ENCODE measurements at regions not wholly inside any gene's neighbourhood (a gene's known extent, or its start where the extent isn't known, plus 50 kb on each side); places are given as distances from the start of the nearest gene placed in this dataset.

- Histone ChIP-seq H4K20me1 (ENCODE audit: insufficient read depth) (no peaks in the 10 kb centered on the region), H3K27ac (no peak overlapping the region), H3K27me3 (ENCODE audit: insufficient read depth, low read depth) (no peaks in the 10 kb centered on the region), H3K4me2 (no peak overlapping the region), H3K36me3 (ENCODE audit: insufficient read depth) (no peaks in the 10 kb centered on the region), H3K79me2 (ENCODE audit: insufficient read depth, low read depth) (no peaks in the 10 kb centered on the region), H3K9ac (no peak overlapping the region), H3K4me1 (ENCODE audit: low read depth, poor library complexity, severe bottlenecking) (no peaks in the 10 kb centered on the region), H3K4me3 (IDR thresholded peaks at IDR 0.05; ENCODE audit: insufficient read depth, low read depth, low read length) (no peak overlapping the region), H2AFZ (ENCODE audit: low read depth) (no peak overlapping the region)
- TF ChIP-seq, protein P1, sequence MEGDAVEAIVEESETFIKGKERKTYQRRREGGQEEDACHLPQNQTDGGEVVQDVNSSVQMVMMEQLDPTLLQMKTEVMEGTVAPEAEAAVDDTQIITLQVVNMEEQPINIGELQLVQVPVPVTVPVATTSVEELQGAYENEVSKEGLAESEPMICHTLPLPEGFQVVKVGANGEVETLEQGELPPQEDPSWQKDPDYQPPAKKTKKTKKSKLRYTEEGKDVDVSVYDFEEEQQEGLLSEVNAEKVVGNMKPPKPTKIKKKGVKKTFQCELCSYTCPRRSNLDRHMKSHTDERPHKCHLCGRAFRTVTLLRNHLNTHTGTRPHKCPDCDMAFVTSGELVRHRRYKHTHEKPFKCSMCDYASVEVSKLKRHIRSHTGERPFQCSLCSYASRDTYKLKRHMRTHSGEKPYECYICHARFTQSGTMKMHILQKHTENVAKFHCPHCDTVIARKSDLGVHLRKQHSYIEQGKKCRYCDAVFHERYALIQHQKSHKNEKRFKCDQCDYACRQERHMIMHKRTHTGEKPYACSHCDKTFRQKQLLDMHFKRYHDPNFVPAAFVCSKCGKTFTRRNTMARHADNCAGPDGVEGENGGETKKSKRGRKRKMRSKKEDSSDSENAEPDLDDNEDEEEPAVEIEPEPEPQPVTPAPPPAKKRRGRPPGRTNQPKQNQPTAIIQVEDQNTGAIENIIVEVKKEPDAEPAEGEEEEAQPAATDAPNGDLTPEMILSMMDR (conservative IDR thresholded peaks at IDR 0.05; ENCODE audit: low read depth, low read length): no peak
Measured at GRCh38 chr4:30262379-30262778, 457.8 kb upstream of the PCDH7 start.

DNA sequence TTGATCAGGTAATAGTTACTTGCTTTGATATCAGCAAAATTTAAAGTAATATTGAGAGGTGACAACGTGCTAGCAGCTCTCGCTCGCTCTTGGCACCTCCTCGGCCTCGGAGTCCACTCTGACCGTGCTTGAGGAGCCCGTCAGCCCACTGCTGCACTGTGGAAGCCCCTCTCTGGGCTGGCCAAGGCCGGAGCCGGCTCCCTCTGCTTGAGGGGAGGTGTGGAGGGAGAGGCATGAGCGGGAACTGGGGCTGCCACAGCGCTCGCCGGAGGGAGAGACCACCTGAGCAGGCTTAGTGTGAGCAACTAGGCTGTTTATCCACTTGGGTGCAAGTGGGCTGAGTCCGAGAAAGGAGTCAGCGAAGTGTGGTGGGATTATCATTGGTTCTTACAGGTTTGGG, 455.7 kb upstream of the PCDH7 start:
- Histone ChIP-seq H2AFZ (ENCODE audit: low read depth) (no peak overlapping the region), H3K36me3 (ENCODE audit: insufficient read depth) (no peaks in the 10 kb centered on the region), H3K79me2 (ENCODE audit: insufficient read depth, low read depth) (no peaks in the 10 kb centered on the region), H3K4me2 (no peak overlapping the region), H3K4me1 (ENCODE audit: low read depth, poor library complexity, severe bottlenecking) (no peaks in the 10 kb centered on the region), H3K27me3 (ENCODE audit: insufficient read depth, low read depth) (no peaks in the 10 kb centered on the region), H3K4me3 (IDR thresholded peaks at IDR 0.05; ENCODE audit: insufficient read depth, low read depth, low read length) (no peak overlapping the region), H3K27ac (no peak overlapping the region), H3K9ac (no peak overlapping the region), H4K20me1 (ENCODE audit: insufficient read depth) (no peaks in the 10 kb centered on the region)
- TF ChIP-seq, protein P1 (conservative IDR thresholded peaks at IDR 0.05; ENCODE audit: low read depth, low read length): no peak

GRCh38 chr4:30265716-30266115, 454.5 kb upstream of the PCDH7 start:
- Histone ChIP-seq H3K27ac (no peak overlapping the region), H3K4me1 (ENCODE audit: low read depth, poor library complexity, severe bottlenecking) (no peaks in the 10 kb centered on the region), H3K4me3 (IDR thresholded peaks at IDR 0.05; ENCODE audit: insufficient read depth, low read depth, low read length) (no peak overlapping the region), H3K79me2 (ENCODE audit: insufficient read depth, low read depth) (no peaks in the 10 kb centered on the region), H3K36me3 (ENCODE audit: insufficient read depth) (no peaks in the 10 kb centered on the region), H3K9ac (no peak overlapping the region), H3K4me2 (no peak overlapping the region), H3K27me3 (ENCODE audit: insufficient read depth, low read depth) (no peaks in the 10 kb centered on the region), H2AFZ (ENCODE audit: low read depth) (no peak overlapping the region), H4K20me1 (ENCODE audit: insufficient read depth) (no peaks in the 10 kb centered on the region)
- TF ChIP-seq, protein P1 (conservative IDR thresholded peaks at IDR 0.05; ENCODE audit: low read depth, low read length): no peak

- H3K36me3 ChIP-seq (ENCODE audit: insufficient read depth): no peaks in the 10 kb centered on the region
- TF ChIP-seq, protein P1 (conservative IDR thresholded peaks at IDR 0.05; ENCODE audit: low read depth, low read length): no peak
- H3K27me3 ChIP-seq (ENCODE audit: insufficient read depth, low read depth): no peaks in the 10 kb centered on the region
- no peak overlapping the region for H3K9ac ChIP-seq
- H3K27ac ChIP-seq: no peak overlapping the region
- no peak overlapping the region for H3K4me2 ChIP-seq
- no peaks in the 10 kb centered on the region for H3K79me2 ChIP-seq (ENCODE audit: insufficient read depth, low read depth)
- no peak overlapping the region for H3K4me3 ChIP-seq (IDR thresholded peaks at IDR 0.05; ENCODE audit: insufficient read depth, low read depth, low read length)
- H3K4me1 ChIP-seq (ENCODE audit: low read depth, poor library complexity, severe bottlenecking): no peaks in the 10 kb centered on the region
- H2AFZ ChIP-seq (ENCODE audit: low read depth): no peak overlapping the region
- no peaks in the 10 kb centered on the region for H4K20me1 ChIP-seq (ENCODE audit: insufficient read depth)
Measured at GRCh38 chr4:30268370-30268769, 451.8 kb upstream of the PCDH7 start.

Measured in KMS-11 (cell line).